Sigmoid colon (tissue), 4 donors: ENCODE measurements at regions not wholly inside any gene's neighbourhood (a gene's known extent, or its start where the extent isn't known, plus 50 kb on each side); places are given as distances from the start of the nearest gene placed in this dataset.

ENCODE experiments used
- EP300 ChIP-seq, 4 donors: sonication (generic); formaldehyde crosslinking; IDR thresholded peaks; one replicate each; pipeline ENCODE4 v1.6.1; 2017; ENCODE audit warnings: antibody characterized with exemption in 4 of 4
- POLR2A ChIP-seq, 2 donors: fragments of 450-650 bp; IDR thresholded peaks; one replicate each; pipeline ENCODE4 v1.6.1; 2016; ENCODE audit warnings: antibody characterized with exemption in 2 of 2, mild to moderate bottlenecking in 2 of 2, moderate library complexity in 2 of 2
- POLR2AphosphoS5 ChIP-seq, 4 donors: sonication (generic); formaldehyde crosslinking; IDR thresholded peaks; one replicate each; pipeline ENCODE4 v1.6.1; 2017; ENCODE audit warnings: antibody characterized with exemption in 4 of 4
- TF ChIP-seq, protein P1 (sequence below), 4 experiments: fragments of 450-650 bp in 3 of 4; fragments of 200-600 bp in 1 of 4; IDR thresholded peaks; one replicate each; pipeline ENCODE4 v1.5.1; 2016 to 2019; ENCODE audit warnings: antibody characterized with exemption in 4 of 4, mild to moderate bottlenecking in 3 of 4, moderate library complexity in 2 of 4

- TF ChIP-seq, protein P1, sequence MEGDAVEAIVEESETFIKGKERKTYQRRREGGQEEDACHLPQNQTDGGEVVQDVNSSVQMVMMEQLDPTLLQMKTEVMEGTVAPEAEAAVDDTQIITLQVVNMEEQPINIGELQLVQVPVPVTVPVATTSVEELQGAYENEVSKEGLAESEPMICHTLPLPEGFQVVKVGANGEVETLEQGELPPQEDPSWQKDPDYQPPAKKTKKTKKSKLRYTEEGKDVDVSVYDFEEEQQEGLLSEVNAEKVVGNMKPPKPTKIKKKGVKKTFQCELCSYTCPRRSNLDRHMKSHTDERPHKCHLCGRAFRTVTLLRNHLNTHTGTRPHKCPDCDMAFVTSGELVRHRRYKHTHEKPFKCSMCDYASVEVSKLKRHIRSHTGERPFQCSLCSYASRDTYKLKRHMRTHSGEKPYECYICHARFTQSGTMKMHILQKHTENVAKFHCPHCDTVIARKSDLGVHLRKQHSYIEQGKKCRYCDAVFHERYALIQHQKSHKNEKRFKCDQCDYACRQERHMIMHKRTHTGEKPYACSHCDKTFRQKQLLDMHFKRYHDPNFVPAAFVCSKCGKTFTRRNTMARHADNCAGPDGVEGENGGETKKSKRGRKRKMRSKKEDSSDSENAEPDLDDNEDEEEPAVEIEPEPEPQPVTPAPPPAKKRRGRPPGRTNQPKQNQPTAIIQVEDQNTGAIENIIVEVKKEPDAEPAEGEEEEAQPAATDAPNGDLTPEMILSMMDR (IDR thresholded peaks at IDR 0.05) = no peak
- no peak for TF ChIP-seq EP300 (IDR thresholded peaks at IDR 0.05)
- TF ChIP-seq POLR2A (IDR thresholded peaks at IDR 0.05) = no peak
- no peak for TF ChIP-seq POLR2AphosphoS5 (IDR thresholded peaks at IDR 0.05)
Observed at GRCh38 chr1:173302366-173302765, 95.2 kb upstream of the TNFSF4 start.
